Hepatocyte (in vitro differentiated cells): ENCODE measurements at regions not wholly inside any gene's neighbourhood (a gene's known extent, or its start where the extent isn't known, plus 50 kb on each side); places are given as distances from the start of the nearest gene placed in this dataset.

Source experiments
- DNase-seq: peaks from one replicate; pipeline ENCODE4 v3.0.0-alpha.2; 2016; ENCODE audit warnings: low spot score
- H2AFZ ChIP-seq: fragments of 200-600 bp; sonication (generic); 2 replicates; pipeline ENCODE4 v1.6.0; 2016; ENCODE audit warnings: antibody characterized with exemption, mild to moderate bottlenecking
- H3K27ac ChIP-seq: fragments of 200-600 bp; sonication (generic); 2 replicates; pipeline ENCODE4 v1.5.1; 2016; ENCODE audit warnings: mild to moderate bottlenecking
- H3K27me3 ChIP-seq: fragments of 200-600 bp; sonication (generic); 2 replicates; pipeline ENCODE4 v1.6.1; 2016
- H3K36me3 ChIP-seq: fragments of 200-600 bp; sonication (generic); replicated peaks from 2 replicates; pipeline ENCODE4 v1.5.1; 2016; ENCODE audit warnings: low read depth; ENCODE audit not compliant: insufficient read depth
- H3K4me1 ChIP-seq: fragments of 200-600 bp; sonication (generic); 2 replicates; pipeline ENCODE4 v1.5.1; 2016; ENCODE audit warnings: mild to moderate bottlenecking, moderate library complexity; ENCODE audit not compliant: insufficient read depth
- H3K4me2 ChIP-seq: fragments of 200-600 bp; sonication (generic); 2 replicates; pipeline ENCODE4 v1.6.0; 2016
- H3K4me3 ChIP-seq: fragments of 200-600 bp; sonication (generic); 2 replicates; pipeline ENCODE4 v1.5.1; 2016; ENCODE audit warnings: mild to moderate bottlenecking
- H3K79me2 ChIP-seq: fragments of 200-600 bp; sonication (generic); 2 replicates; pipeline ENCODE4 v1.6.0; 2017; ENCODE audit warnings: mild to moderate bottlenecking
- H3K9me2 ChIP-seq: fragments of 200-600 bp; sonication (generic); replicated peaks from 2 replicates; pipeline ENCODE4 v1.6.0; 2017; ENCODE audit warnings: mild to moderate bottlenecking; ENCODE audit not compliant: insufficient read depth
- H3K9me3 ChIP-seq: fragments of 200-600 bp; sonication (generic); 2 replicates; pipeline ENCODE4 v1.5.1; 2016; ENCODE audit warnings: low read depth, mild to moderate bottlenecking
- H4K20me1 ChIP-seq: fragments of 200-600 bp; sonication (generic); 2 replicates; pipeline ENCODE4 v1.6.0; 2016; ENCODE audit warnings: mild to moderate bottlenecking; ENCODE audit not compliant: insufficient read depth, poor library complexity, severe bottlenecking
- CTCF ChIP-seq: fragments of 200-600 bp; sonication (generic); IDR thresholded peaks from 2 replicates; pipeline ENCODE4 v1.5.1; 2016; ENCODE audit warnings: antibody characterized with exemption, mild to moderate bottlenecking; ENCODE audit not compliant: poor library complexity
- EZH2 ChIP-seq: fragments of 200-600 bp; sonication (generic); IDR thresholded peaks from 2 replicates; pipeline ENCODE4 v1.6.1; 2016; ENCODE audit warnings: antibody characterized with exemption, mild to moderate bottlenecking, borderline replicate concordance
- EZH2phosphoT487 ChIP-seq: fragments of 200-600 bp; sonication (generic); IDR thresholded peaks from one replicate; pipeline ENCODE4 v1.6.1; 2018; ENCODE audit warnings: antibody characterized with exemption, mild to moderate bottlenecking, low read depth, moderate library complexity; ENCODE audit not compliant: unreplicated experiment, severe bottlenecking
- WGBS: methylation state at CpG from one replicate; pipeline ENCODE4 v1.1.6; 2016; ENCODE audit warnings: low lambda C conversion rate; ENCODE audit errors: missing lambda C conversion rate; 5-methylcytosine and 5-hydroxymethylcytosine counted together

DNA sequence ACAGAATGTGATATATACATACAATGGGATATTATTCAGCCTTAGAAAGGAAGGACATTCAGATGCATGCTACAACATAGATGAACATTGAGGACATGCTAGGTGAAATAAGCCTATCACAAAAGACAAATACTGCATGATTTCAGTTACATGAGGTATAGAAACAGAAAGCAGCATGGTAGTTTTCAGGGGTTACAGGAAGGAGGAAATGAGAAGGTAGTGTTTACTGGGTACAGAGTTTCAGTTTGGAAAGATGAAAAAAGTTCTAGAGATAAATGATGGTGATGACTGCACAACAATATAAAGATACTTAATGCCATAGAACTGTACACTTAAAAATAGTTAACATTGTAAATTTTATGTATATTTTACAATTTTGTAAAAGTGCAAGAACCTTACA lies 266.7 kb upstream of the C11orf87 start:
- Histone ChIP-seq H3K36me3 (no peaks in the 10 kb centered on the region), H3K79me2 (no peaks in the 10 kb centered on the region), H3K4me1 (no peaks in the 10 kb centered on the region), H3K27me3 (no peaks in the 10 kb centered on the region), H3K27ac (no peak overlapping the region), H4K20me1 (no peaks in the 10 kb centered on the region), H2AFZ (no peak overlapping the region), H3K9me2 (no peaks in the 10 kb centered on the region), H3K9me3 (no peaks in the 10 kb centered on the region), H3K4me3 (no peak overlapping the region), H3K4me2 (no peak overlapping the region)
- DNase-seq = no peak
- TF ChIP-seq EZH2phosphoT487 (no peak), EZH2 (no peak), CTCF (no peak)

GRCh38 chr11:109165035-109165434 lies 257.0 kb upstream of the C11orf87 start:
- no peaks in the 10 kb centered on the region for H3K9me3 ChIP-seq
- H3K79me2 ChIP-seq = no peaks in the 10 kb centered on the region
- no peak overlapping the region for H2AFZ ChIP-seq
- H3K36me3 ChIP-seq = no peaks in the 10 kb centered on the region
- 75% methylated on average over 3 of the region's 3 CpGs for WGBS
- no peaks in the 10 kb centered on the region for H4K20me1 ChIP-seq
- H3K27ac ChIP-seq = no peak overlapping the region
- no peak for DNase-seq
- no peaks in the 10 kb centered on the region for H3K4me1 ChIP-seq
- H3K27me3 ChIP-seq = no peaks in the 10 kb centered on the region
- no peaks in the 10 kb centered on the region for H3K9me2 ChIP-seq
- no peak for TF ChIP-seq EZH2phosphoT487
- TF ChIP-seq CTCF = no peak
- no peak for TF ChIP-seq EZH2
- H3K4me3 ChIP-seq = no peak overlapping the region
- no peak overlapping the region for H3K4me2 ChIP-seq

- Histone ChIP-seq H3K4me1 (no peaks in the 10 kb centered on the region), H3K27me3 (no peaks in the 10 kb centered on the region), H3K79me2 (no peaks in the 10 kb centered on the region), H3K4me3 (no peak overlapping the region), H3K4me2 (no peak overlapping the region), H3K27ac (no peak overlapping the region), H2AFZ (no peak overlapping the region), H3K36me3 (no peaks in the 10 kb centered on the region), H3K9me2 (no peaks in the 10 kb centered on the region), H3K9me3 (no peaks in the 10 kb centered on the region), H4K20me1 (no peaks in the 10 kb centered on the region)
- 86% methylated on average over 2 of the region's 2 CpGs for WGBS
- TF ChIP-seq EZH2phosphoT487 (no peak), EZH2 (no peak), CTCF (no peak)
- no peak for DNase-seq
Measured at GRCh38 chr11:109166441-109166840, 255.5 kb upstream of the C11orf87 start.

- Histone ChIP-seq H4K20me1 (no peaks in the 10 kb centered on the region), H3K9me2 (no peaks in the 10 kb centered on the region), H2AFZ (no peak overlapping the region), H3K4me2 (no peak overlapping the region), H3K79me2 (no peaks in the 10 kb centered on the region), H3K27me3 (no peaks in the 10 kb centered on the region), H3K4me3 (no peak overlapping the region), H3K27ac (no peak overlapping the region), H3K4me1 (no peaks in the 10 kb centered on the region), H3K9me3 (no peaks in the 10 kb centered on the region), H3K36me3 (no peaks in the 10 kb centered on the region)
- TF ChIP-seq EZH2 = no peak
- no peak for TF ChIP-seq CTCF
- DNase-seq = no peak
Measured at GRCh38 chr11:109173504-109173903, 248.5 kb upstream of the C11orf87 start.
